Uterus (tissue), 3 donors: ENCODE measurements at regions not wholly inside any gene's neighbourhood (a gene's known extent, or its start where the extent isn't known, plus 50 kb on each side); places are given as distances from the start of the nearest gene placed in this dataset.

Experiments used
- DNase-seq, 2 donors: peaks; one replicate each; pipeline ENCODE4 v3.0.0-alpha.2; 2019 to 2020
- H3K27ac ChIP-seq, 2 donors: fragments of 200-600 bp; sonication (generic); 1 replicate in 1 of 2; 2 replicates in 1 of 2; pipeline ENCODE4 v1.5.1; 2016 to 2018
- H3K27me3 ChIP-seq, 2 donors: fragments of 200-600 bp; sonication (generic); one replicate each; pipeline ENCODE4 v1.5.1; 2018 to 2019; ENCODE audit warnings: control low read depth in 1 of 2
- H3K36me3 ChIP-seq, 2 donors: fragments of 200-600 bp; sonication (generic); one replicate each; pipeline ENCODE4 v1.5.1; 2019; ENCODE audit warnings: control low read depth in 1 of 2
- H3K4me1 ChIP-seq, 2 donors: fragments of 200-600 bp; sonication (generic); one replicate each; pipeline ENCODE4 v1.5.1; 2018 to 2019; ENCODE audit warnings: control low read depth in 1 of 2
- H3K4me3 ChIP-seq, 2 donors: fragments of 200-600 bp; sonication (generic); 1 replicate in 1 of 2; 2 replicates in 1 of 2; pipeline ENCODE4 v1.5.1; 2018 to 2019; ENCODE audit warnings: mild to moderate bottlenecking in 1 of 2
- H3K9me3 ChIP-seq, 2 donors: fragments of 200-600 bp; sonication (generic); one replicate each; pipeline ENCODE4 v1.5.1; 2019; ENCODE audit warnings: control low read depth in 1 of 2
- POLR2A ChIP-seq, 2 donors: fragments of 450-650 bp; IDR thresholded peaks; one replicate each; pipeline ENCODE4 v1.6.1; 2016; ENCODE audit warnings: antibody characterized with exemption in 2 of 2, mild to moderate bottlenecking in 1 of 2, moderate library complexity in 1 of 2
- intact Hi-C: fragments of 100-400 bp; cut with DNase I; formaldehyde crosslinking; loops from one replicate; pipeline ENCODE4 v1.15.1; 2023; ENCODE audit warnings: low total_unique reads
- TF ChIP-seq, protein P1 (sequence below), 4 experiments: fragments of 200-600 bp in 2 of 4; fragments of 450-650 bp in 2 of 4; sonication (generic) in 2 of 4; IDR thresholded peaks; one replicate each; pipeline ENCODE4 v1.5.1; 2016 to 2019; ENCODE audit warnings: antibody characterized with exemption in 4 of 4, mild to moderate bottlenecking in 2 of 4, moderate library complexity in 1 of 4
- donor health status: DM: yes; HTN: yes; CAD: no.

DNA sequence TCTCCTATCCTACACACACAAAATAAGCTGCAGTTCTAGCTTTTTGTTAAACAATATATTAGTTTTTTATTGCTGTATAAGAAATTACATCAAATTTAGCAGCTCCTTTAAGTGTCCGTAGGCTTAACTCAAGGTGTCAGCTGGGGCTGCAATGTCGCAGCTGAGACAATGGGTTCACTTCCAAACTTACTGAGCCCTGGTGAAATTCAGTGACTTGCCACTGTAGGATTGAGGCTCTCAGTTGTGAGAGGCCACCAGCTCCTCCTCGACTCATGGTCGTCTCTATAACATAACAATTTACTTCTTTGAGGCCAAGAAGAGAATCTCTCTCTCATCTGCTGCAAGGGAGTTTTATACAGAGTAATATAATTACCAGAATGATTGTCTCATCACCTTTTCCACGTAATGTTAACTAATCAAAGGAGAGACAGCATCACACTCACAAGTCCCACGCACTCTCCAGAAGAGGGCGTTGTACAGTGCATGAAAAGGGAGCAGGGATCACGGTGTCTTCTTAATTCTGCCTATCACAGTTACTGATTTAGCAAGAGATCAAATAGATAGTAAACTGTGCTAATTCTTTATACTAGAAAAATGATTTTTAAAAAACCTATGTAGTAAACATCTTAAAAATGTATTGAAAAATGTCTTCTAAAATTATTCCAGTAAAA is 735.6 kb upstream of the GBE1 start:
- TF ChIP-seq, protein P1, sequence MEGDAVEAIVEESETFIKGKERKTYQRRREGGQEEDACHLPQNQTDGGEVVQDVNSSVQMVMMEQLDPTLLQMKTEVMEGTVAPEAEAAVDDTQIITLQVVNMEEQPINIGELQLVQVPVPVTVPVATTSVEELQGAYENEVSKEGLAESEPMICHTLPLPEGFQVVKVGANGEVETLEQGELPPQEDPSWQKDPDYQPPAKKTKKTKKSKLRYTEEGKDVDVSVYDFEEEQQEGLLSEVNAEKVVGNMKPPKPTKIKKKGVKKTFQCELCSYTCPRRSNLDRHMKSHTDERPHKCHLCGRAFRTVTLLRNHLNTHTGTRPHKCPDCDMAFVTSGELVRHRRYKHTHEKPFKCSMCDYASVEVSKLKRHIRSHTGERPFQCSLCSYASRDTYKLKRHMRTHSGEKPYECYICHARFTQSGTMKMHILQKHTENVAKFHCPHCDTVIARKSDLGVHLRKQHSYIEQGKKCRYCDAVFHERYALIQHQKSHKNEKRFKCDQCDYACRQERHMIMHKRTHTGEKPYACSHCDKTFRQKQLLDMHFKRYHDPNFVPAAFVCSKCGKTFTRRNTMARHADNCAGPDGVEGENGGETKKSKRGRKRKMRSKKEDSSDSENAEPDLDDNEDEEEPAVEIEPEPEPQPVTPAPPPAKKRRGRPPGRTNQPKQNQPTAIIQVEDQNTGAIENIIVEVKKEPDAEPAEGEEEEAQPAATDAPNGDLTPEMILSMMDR (IDR thresholded peaks at IDR 0.05), result no peak
- TF ChIP-seq POLR2A (IDR thresholded peaks at IDR 0.05), result no peak
- Histone ChIP-seq H3K4me3 (no peak overlapping the region), H3K4me1 (no peaks in the 10 kb centered on the region), H3K36me3 (no peaks in the 10 kb centered on the region), H3K27me3 (no peaks in the 10 kb centered on the region), H3K27ac (no peak overlapping the region), H3K9me3 (no peaks in the 10 kb centered on the region)
- no peak for DNase-seq
- intact Hi-C loops, result no loop called here

GRCh38 chr3:82495655-82496054 is 734.2 kb upstream of the GBE1 start:
- H3K27me3 ChIP-seq, result no peaks in the 10 kb centered on the region
- intact Hi-C loops, result no loop called here
- DNase-seq, result no peak
- TF ChIP-seq POLR2A (IDR thresholded peaks at IDR 0.05), result no peak
- TF ChIP-seq, protein P1 (IDR thresholded peaks at IDR 0.05), result no peak
- no peak overlapping the region for H3K27ac ChIP-seq
- no peaks in the 10 kb centered on the region for H3K9me3 ChIP-seq
- H3K4me1 ChIP-seq, result no peaks in the 10 kb centered on the region
- H3K36me3 ChIP-seq, result no peaks in the 10 kb centered on the region
- no peak overlapping the region for H3K4me3 ChIP-seq

DNA sequence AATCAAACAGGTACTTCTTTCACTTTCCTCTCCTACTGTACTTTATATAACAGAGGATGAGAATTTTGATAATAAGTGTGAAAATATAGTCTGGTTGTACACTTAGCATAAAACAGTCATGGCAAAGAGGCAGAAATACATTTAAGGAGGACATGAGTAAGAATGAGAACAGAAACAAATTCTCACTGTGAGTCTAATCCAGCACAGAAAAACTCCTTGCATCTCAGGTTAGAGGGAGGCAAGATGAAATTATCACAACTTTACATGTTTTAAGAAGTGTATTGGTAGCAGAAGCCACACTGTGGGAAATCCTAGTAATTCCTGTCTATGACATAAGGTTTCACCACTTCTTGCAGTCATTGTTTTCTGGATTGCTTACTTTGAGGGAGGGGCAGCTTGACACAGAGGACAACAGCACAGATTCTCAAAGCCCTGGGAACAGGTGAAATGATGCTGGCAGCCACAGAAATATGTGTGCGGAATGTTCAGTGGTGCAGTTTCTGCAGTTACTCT is 733.6 kb upstream of the GBE1 start:
- no peak overlapping the region for H3K27ac ChIP-seq

DNA sequence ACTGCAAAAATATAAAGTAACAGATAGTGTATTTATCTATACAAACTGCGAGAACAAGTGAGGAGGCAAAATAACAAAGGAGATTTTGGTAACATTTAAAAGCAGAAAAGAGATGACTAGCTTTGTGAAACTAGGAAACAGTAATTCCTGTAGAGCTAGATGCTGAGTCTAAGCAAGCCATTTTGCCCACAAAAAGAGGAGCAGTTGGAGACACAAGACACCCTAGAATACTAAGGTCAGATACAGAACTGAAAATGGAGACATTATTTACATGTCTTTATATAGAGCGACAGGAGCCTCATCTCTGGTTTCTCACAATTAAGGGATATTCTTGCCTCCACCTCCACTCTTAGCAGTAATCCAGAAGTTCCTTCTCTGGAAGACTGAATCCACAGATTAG is 732.4 kb upstream of the GBE1 start:
- H3K9me3 ChIP-seq, result no peaks in the 10 kb centered on the region

More for the DNA sequence above, 733.6 kb upstream of the GBE1 start:
- Histone ChIP-seq H3K4me1 (no peaks in the 10 kb centered on the region), H3K36me3 (no peaks in the 10 kb centered on the region), H3K4me3 (no peak overlapping the region), H3K9me3 (no peaks in the 10 kb centered on the region), H3K27me3 (no peaks in the 10 kb centered on the region)
- TF ChIP-seq, protein P1 (IDR thresholded peaks at IDR 0.05), result no peak
- no peak for TF ChIP-seq POLR2A (IDR thresholded peaks at IDR 0.05)
- DNase-seq, result no peak
- intact Hi-C loops, result no loop called here

GRCh38 chr3:82475306-82475705 is 713.9 kb upstream of the GBE1 start:
- Histone ChIP-seq H3K27me3 (no peaks in the 10 kb centered on the region), H3K27ac (no peak overlapping the region), H3K4me1 (no peaks in the 10 kb centered on the region), H3K4me3 (no peak overlapping the region), H3K36me3 (no peaks in the 10 kb centered on the region), H3K9me3 (no peaks in the 10 kb centered on the region)
- TF ChIP-seq, protein P1 (IDR thresholded peaks at IDR 0.05), result no peak
- TF ChIP-seq POLR2A (IDR thresholded peaks at IDR 0.05), result no peak
- intact Hi-C loops, result no loop called here
- no peak for DNase-seq

More for the DNA sequence above, 732.4 kb upstream of the GBE1 start:
- Histone ChIP-seq H3K36me3 (no peaks in the 10 kb centered on the region), H3K4me3 (no peak overlapping the region), H3K27me3 (no peaks in the 10 kb centered on the region), H3K27ac (no peak overlapping the region), H3K4me1 (no peaks in the 10 kb centered on the region)
- no peak for DNase-seq
- intact Hi-C loops, result no loop called here
- TF ChIP-seq, protein P1 (IDR thresholded peaks at IDR 0.05), result no peak
- TF ChIP-seq POLR2A (IDR thresholded peaks at IDR 0.05), result no peak
